RCC 7860 (cell line): ENCODE measurements at regions not wholly inside any gene's neighbourhood (a gene's known extent, or its start where the extent isn't known, plus 50 kb on each side); places are given as distances from the start of the nearest gene placed in this dataset.
A peak's percentile ranks its signal among the peaks of the same experiment; 100 is the strongest.
"Not testable (repeated sequence)": the region's sequence is repeated elsewhere in the genome, so short reads cannot be mapped to it uniquely, and the experiment has no call there.

Experiments
- DNase-seq: peaks from one replicate; pipeline ENCODE4 v3.0.0-alpha.2; 2015; ENCODE audit warnings: low spot score
- FAIRE-seq: peaks from 2 replicates; lab custom pipeline; 2012; peaks lifted over from hg19 to GRCh38; lab: Jason Lieb, UNC

DNA sequence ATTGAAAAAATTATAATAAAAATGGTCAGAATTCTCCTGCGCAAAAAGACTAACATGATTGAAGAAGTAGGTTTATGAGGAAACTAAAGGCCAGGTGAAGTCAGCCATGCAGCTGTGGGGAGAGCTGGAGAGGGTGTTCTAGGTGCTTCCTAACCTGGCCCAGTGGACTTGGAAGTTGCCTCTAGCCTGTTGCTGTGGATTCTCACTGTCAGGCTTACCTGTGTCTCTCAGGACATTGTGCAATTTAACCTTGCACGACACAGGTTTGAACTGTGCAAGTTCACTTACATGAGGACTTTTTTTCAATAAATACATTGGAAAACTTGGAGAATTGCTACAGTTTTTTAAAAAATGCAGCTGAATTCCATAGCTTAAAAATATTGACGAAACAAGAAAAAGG is 266.4 kb downstream of the CXCL12 start:
- no peak for FAIRE-seq
- DNase-seq, result no peak

DNA sequence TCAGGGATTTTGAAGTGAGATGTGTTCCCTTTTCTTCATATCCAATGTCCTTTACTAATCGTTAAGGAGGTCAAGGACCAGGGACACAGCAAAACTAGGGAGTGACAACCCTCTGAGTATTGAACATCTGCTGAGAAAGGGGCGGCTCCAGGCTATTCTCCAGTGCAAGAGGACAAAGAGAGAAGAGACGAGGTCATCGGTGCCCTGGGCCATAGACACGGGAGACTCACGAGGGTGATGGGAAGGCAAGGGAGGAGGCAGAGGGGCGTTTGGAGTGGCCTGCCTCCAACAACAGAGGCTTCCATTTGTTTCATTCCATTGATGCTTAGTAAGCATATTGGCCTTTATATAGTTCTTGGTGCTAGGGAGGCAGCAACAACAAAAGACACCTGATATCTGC is 268.4 kb downstream of the CXCL12 start:
- DNase-seq (no peak), FAIRE-seq (no peak)

DNA sequence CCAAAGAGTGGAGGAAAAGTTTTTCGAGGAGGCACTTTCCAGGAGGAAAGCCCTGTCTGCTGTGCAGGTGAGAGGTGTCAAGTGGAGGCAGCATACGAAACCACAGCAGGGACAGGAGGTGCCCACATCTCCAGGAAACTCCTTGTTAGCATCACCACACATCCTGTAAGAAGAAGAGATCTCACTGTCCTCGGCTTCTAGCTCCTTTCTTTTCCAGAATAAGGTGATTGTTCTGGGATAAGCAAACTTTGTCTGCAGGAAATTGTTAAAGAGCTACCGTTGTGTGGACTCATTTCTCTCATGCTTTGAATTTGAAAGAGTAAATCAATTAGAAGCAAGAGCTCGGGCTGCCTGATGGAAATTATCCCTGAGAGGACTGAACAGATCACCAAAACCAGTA is 269.4 kb downstream of the CXCL12 start:
- no peak for FAIRE-seq
- no peak for DNase-seq

DNA sequence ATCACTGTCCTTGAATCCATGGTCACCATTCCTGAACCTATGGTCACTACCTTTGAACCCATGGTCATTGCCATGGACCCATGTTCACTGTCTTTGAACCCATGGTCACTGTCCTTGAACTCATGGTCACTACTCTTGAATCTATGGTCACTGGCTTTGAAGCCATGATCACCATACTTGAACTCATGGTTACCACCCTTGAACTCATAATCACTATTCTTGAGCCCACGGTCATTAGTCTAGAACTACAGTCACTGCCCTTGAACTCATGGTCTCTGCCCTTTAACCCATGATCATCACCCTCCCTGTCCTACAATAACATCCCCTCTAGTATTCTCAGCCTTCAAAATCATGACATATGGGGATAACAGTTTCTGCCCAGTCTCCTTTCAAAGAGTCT is 270.5 kb downstream of the CXCL12 start:
- DNase-seq (no peak), FAIRE-seq (no peak)

DNA sequence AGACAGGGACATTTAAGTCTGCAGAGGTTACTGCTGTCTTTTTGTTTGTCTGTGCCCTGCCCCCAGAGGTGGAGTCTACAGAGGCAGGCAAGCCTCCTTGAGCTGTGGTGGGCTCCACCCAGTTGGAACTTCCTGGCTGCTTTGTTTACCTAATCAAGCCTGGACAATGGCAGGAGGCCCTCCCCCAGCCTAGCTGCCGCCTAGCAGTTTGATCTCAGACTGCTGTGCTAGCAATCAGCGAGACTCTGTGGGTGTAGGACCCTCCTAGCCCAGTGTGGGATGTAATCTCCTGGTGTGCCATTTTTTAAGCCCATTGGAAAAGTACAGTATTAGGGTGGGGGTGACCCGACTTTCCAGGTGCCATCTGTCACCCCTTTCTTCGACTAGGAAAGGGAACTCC is 272.6 kb downstream of the CXCL12 start:
- FAIRE-seq, DNase-seq: not testable (repeated sequence)

DNA sequence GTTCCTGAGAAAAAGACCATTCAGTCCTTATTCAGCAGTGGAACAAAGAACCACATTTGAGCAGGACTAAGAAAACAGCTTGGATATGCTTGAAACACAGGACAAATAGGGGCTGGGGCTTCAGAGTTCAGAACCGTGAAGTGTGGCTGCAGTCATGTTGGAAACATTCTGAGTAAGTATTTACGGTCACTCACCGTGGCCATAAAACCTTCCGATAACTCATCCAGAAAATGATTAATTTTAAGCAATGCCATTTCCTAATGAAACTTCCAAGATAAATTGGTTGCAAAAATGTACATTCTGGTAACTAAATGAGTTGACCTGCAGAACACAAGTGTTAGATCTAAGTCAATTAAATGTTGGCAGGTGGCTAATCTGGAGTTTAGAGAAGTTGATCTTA is 279.2 kb downstream of the CXCL12 start:
- DNase-seq (no peak), FAIRE-seq (peak; percentile 51)

DNA sequence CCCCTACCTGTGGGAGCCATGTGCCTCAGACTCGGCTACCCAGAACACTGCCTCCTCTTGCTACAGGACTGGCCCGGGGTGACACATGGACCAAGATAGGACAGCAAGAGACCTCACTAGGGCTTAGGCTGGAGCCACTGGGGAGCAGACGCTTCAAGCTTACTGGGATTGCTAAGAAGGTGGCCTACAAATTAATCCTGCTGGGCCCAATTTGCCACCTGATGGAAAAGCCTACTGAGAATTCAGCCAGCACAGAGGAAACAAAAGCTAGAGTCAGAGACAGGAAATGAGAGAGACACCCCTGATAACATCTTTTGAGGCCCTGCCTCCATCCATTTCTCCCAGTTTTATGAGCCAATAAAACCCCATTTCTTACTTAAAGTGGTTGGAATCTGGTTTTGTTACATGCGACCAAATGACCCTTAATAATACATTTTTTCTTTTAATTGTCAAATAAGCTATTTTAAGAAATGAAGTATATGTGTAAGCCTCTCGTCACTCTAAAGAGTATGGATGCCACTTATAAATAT is 282.1 kb downstream of the CXCL12 start:
- no peak for FAIRE-seq
- DNase-seq, result no peak

DNA sequence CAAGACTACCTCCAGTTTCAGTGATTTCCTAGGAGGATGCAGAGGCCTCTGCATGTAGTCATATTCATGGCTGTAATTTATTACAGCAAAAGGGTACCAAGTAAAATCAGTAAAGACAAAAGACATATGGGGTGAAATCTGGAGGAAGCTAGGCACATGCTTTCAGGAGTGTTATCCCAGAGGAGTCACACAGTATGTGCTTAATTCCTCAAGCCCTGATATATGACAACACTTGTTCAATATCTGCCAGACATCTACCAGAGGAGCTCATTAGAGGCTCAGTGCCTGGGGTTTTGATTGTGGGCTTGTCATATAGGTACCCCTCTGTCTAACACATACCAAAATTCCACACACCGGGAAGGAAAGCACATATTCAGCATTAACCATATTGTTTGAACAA is 283.8 kb downstream of the CXCL12 start:
- DNase-seq (no peak), FAIRE-seq (no peak)

DNA sequence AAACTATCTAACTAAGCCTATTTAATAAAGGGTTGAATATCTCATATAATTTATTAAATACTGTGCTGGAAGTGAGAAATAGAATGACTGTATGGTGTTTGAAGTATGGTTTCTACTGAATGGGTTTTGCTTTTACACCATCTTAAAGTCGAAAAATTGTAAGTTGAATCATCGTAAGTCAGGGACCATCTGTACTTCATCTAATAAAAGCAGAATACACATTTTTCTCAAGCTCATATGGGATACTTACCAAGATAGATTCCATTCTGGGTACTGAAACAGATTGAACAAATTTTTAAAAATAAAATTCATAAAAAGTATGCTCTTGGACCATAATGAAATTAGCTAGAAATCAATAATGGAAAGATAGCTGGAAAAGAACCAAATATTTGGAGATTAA is 285.4 kb downstream of the CXCL12 start:
- FAIRE-seq (no peak), DNase-seq (no peak)

DNA sequence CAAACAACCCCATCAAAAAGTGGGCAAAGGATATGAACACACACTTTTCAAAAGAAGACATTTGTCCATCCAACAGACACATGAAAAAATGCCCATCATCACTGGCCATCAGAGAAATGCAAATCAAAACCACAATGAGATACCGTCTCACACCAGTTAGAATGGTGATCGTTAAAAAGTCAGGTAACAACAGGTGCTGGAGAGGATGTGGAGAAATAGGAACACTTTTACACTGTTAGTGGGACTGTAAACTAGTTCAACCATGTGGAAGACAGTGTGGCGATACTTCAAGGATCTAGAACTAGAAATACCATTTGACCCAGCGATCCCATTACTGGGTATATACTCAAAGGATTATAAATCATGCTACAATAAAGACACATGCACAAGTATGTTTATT is 288.7 kb downstream of the CXCL12 start:
- DNase-seq, FAIRE-seq: not testable (repeated sequence)

DNA sequence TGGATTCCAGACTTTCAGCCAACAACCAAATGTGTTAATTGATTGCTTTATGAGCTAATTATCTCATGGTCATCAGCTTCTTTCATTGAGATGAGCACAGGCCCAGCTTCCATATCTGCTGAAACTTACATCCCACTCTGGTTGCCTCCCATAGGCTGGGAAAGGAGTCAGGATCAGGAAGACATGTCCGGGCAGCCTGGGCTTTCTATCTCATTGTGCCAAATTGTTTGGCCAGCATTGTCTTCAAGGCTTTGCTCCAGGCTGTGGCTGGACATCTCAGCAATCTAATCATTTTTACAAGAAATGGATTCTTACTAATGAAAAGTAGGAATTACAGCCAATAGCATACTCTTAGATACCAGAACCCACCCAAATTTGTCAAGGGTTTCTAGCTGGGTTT is 295.2 kb downstream of the CXCL12 start:
- DNase-seq, result no peak
- no peak for FAIRE-seq

DNA sequence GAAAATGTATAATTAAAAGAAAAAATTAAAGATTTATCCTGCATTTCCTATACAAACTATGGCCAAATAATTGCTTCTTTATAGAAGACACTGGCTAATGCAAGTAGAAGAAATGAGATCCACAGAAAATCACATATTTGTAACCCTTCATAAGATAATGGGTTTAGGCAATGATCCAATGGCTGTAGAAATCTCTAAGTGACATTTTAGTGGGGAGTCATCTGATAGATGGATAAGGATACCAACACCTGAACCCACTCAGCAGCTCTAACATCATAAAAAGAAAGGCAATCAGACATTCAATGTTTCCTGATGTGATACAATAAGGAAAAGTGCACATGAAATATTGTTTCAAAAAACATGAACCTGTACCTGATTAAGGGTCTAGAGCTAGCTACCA is 297.5 kb downstream of the CXCL12 start:
- no peak for FAIRE-seq
- no peak for DNase-seq

DNA sequence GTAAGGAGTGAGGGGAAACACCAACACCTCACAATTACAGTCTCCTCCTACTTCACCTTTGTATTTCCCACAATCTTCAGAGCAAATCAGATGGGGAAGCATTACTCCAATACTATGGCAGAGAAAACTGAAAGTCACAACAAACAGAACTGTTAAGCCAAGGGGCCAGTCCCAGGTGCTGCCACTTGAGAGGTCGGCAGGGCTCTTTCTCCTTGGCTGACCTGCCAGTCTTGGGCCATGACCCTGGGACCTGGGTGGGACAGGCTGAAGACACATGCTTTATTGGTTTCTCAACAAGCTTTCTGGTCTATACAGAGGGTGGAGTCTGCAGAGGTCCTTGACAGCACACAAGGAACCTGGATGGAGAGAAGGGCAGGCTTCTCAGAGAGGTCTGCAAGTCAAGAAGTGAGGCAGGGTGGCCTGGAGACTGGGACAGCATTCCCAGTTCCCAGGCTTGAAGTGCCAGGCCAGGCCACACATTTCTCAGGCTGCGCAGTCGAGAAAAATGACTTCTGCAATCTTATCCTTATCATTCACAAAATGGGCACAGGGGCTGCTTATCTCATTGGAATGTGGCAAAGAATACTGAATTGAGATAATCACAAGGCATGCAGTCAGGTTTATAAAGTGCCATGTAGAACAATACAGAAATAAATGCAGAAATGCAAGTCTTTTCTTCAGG is 301.0 kb downstream of the CXCL12 start:
- no peak for FAIRE-seq
- no peak for DNase-seq

DNA sequence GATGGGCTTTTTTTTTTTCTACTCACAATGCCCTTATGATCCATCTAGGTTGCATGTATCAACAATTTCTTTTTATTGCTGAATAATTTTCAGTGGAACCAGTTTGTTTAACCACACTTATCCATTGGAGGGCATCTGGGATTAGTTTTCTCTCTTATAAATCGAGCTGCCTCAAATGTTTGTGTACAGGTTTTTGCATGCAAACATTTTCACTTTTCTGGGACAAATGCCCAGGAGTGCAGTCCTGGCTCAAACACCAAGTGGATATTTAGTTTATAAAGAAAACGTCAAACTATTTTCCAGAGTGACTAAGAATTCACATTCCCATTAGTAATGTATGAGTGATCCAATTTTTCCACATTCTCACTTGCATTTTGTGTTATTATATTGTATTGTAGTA is 313.4 kb downstream of the CXCL12 start:
- FAIRE-seq (no peak), DNase-seq (no peak)

DNA sequence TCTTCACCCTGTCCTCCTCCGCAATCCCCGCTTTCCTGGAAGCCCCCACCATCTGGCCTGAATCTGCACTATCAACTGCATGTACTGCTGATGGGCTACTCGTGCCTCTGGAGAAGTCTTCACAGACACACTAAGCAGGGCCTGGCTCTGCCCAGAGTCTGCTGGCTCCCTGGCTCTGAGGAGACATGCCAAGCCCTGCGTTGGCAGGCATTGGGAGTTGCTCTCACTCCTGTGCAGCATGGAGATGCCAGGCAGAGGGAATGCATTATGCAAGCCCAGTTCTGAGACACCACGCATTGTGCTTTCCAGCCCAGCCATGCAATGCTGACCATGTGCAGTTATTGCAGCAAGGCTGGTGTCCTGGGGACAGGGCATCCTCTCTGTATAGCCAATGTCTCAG is 314.6 kb downstream of the CXCL12 start:
- FAIRE-seq (no peak), DNase-seq (no peak)

DNA sequence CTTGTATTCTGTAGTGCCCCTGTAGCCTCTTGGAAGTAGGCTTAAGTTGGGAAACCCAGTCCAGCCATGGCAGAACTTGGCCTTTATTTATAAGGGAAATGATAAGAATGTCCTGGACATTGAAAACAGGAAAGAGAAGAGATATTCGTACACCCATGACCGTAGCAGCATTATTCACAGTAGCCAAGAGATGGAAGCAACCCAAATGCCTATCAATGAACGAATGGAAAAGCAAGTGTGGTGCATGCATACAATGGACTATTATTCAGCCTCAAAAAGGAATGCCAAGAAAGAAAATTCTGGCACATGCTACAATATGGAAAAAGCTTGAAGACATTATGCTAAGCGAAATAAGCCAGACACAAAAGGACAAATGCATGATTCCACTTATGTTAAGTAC is 315.3 kb downstream of the CXCL12 start:
- FAIRE-seq, result no peak
- DNase-seq, result no peak

DNA sequence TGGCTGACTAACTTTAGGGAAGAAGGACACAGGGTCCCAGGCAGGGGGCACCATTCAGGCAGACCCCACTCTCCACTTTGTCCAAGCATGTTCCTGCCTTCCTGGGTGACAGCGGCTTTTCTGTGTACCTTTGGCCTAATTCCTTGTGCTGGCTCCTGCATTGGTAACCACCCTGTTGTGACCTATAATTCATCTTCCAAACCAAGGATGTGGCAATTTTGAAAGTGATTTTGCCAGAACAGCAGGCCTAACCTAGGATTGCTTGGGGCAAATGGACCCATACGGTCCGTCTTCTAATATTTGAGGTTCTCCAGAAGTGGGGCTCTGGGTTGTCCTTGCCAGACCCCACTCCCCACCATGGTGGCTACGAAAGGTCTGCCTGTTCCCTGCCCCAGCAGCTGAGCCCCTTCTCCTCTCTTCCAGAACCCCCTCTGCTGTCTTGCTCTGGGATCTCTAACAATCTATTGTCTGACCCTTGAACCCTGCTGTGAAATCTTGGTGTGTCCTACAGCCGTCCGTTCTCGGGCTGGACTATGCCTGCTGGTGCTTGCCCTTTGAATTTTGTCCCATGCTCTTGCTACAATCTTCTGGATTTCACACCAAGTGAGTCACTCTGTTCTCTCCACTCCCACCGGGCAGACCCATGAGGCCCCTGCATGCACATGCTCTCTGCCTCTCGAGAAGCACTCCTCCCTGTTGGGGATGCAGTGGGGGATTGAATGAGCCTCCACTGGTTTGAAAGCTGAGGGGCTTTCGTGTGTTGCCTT is 316.0 kb downstream of the CXCL12 start:
- FAIRE-seq (no peak), DNase-seq (no peak)

DNA sequence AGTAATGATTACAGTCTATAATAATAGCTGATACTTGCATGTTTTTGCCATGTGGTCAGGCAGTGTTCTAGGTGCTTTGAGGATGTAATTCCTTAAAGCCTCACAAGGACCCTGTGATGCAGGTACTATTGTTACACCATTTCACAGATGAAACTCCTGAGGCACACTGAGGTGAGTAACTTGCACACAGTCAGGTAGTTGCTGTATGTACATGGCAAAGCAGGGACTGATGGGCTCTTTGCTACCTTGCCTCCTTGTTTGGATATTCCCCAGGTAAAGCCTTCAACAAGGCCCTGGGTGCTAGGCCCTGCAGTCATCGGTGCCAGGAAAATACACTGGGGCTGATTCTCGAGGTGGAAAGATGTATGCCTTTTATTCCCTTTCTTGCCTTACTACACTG is 317.5 kb downstream of the CXCL12 start:
- FAIRE-seq (no peak), DNase-seq (no peak)

DNA sequence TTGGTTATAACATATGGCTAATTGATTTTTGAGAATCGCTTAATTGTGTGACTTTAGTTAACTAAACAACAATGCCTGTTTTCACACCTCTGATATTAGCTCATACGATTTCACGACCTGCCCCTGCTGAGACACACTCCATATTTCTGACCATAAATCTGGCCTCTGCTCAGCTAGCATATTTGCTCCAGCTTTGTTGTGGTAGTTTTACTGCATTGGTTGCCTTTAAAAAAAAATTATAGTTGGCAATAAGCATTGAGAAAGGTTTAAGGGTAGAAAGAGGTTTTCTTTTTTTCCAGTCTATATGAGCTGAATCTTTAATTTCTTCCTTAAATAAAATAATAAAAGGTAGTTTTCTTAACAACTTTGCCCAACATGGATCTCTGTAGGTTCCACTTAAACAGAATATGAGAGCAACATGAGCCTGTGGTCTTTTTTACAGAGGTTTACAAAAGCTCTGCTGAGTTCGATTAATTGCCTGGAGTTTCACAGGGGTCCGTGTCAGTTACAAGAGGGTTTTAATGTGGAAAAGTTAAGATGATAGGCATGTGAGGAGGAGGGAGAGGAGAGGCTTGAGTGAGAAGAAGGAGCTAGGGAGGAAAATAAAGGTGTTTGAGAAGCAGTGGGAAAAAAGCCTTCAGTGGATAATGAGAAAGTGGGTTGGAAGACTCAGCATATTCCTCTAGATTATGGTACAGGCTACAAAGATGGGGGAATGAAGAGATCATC is 318.2 kb downstream of the CXCL12 start:
- DNase-seq (no peak), FAIRE-seq (no peak)

DNA sequence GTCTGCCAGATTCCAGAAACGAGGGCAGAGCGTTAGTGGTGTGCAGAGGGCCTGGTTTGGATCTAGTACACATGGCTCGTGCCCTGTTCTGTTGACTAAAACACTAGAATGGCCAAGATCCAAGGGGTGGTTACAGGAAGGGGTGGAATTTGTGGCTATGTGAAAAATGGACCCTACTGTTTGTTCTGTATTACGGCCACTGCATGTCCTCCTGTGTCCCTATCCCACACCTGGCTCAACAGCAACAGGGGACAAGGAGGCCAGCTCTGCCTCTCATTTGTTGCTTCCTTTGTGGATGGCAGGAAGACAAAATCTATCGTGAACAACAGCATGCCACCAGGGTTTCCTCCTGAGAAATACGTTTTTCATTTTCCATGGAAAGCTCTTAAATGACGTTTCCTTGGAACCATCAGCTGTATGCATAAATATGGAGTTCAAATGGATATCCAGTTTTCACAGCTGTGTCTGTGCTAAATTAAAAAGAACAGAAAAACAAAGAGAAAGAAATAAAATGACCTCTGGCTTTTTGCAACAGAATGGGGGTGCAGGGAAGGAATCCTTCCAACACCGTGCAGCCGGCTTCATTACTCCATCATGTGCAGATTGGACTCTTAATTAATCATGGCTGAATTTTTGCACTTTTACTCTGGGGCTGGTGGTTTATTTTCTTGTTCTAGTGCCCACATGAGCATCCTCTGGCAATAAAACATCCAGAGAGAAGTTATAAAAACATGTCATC is 318.9 kb downstream of the CXCL12 start:
- DNase-seq (no peak), FAIRE-seq (no peak)
